ENCODE measurements at regions not wholly inside any gene's neighbourhood (a gene's known extent, or its start where the extent isn't known, plus 50 kb on each side); places are given as distances from the start of the nearest gene placed in this dataset.

DNA sequence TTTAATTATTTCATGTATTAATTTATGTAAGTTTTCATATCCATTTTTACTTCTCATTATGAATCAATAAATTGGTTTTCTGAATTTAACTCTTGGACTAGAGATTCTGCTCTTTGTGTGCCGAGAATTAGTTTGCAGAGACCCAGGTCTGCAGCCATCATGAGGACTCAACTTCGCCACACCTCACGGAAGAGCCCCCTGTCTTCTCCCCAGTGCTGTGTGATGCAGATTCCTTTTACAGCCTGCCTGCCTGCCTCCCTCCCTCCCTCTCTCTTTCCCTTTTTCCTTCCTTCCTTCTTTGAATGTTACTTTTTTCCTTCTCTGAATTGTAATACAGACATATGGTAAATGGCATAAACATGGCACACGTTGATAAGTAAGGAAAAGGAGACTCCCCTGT, 947.7 kb downstream of the TBC1D22A start:
- no peak for DNase-seq (ENCODE audit: low spot score)

DNA sequence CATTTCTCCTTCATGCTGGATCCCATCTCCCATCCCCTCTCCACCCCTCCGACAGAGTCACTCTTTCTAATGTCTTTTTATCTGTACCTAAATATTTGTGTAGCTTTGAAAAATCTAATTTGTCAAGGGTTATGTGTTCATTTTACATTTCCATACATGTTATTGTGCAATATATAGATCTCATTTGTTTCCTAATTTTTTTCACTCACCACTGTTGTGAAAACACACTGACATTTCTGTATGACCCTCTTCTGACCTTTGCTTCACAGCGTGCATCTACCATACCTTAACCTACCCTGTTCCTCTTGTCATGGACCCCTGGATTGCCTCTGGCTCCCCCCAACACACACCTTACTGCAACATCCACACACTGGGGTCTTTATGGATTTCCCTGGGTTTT, 942.9 kb downstream of the TBC1D22A start:
- no peak for DNase-seq (ENCODE audit: low spot score)

DNA sequence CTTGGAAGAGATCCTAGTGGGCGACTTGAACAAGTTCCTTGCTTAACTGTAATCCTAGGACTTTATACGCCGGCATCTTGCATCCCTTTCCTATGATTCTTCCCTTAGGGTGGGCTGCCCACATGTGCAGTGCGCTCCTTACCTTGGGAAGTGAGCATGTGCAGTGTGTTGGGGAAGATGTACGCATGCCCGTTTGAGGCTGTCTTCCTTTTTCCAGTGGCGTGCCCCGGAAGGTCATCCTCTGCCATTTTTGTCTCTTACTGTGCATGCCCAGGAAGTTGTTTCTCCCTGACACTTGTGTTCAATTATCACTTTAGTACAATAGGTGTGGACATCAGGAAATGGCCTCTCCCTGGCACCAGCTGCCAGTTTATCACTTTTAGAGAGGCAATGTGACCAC, 936.5 kb downstream of the TBC1D22A start:
- DNase-seq (ENCODE audit: low spot score): no peak

DNA sequence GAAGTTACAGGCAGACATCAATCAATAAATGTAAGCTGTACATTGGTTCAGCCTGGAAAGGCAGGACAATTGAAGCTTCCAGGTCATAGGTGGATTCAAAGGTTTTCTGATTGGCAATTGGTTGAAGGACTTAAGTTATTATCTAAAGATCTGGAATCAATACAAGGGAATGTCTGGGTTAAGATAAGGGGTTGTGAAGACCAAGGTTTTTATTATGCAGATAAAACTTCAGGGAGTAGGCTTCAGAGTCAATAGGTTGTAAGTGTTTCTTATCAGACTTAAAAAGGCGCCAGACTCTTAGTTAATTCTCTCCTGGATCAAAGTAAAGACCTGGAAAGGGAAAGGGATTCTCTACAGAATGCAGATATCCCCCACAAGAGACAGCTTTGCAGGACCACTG, 935.4 kb downstream of the TBC1D22A start:
- DNase-seq (ENCODE audit: low spot score): no peak

DNA sequence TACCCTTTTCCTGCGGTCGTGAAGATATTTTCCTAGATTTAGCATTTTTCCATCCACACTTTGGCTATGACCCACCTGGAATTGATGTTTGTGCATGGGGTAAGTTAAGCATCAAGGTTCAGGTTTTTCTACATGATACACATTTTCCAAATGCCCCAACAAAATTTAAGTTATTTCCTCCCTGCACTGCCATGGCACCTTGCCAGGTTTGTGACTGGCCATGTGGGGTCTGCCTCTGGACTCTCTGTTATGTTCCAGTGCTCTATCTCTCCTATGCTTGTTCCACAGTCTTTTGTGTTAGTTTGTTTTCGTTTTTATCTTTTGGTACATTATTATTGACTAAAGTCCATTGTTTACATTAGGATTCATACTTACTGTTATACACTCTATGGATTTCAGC, 934.3 kb downstream of the TBC1D22A start:
- no peak for DNase-seq (ENCODE audit: low spot score)

DNA sequence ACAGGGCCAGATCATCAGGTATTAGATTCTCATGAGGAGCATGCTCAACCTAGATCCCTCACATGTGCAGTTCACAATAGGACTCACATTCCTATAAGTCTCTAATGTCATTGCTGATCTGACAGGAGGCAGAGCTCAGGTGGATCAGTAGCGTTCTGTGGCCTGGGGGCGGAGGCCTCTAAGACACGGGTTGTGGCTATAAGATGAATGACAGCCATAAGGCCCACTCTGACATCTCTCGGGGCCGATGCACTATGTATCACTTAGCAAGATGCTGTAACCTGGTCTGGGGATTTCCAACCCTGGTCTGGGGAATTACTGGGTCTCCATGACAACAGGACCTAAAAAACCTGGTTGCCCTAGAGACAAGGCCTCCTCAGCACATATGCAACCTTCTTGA, 932.7 kb downstream of the TBC1D22A start:
- DNase-seq (ENCODE audit: low spot score): no peak

DNA sequence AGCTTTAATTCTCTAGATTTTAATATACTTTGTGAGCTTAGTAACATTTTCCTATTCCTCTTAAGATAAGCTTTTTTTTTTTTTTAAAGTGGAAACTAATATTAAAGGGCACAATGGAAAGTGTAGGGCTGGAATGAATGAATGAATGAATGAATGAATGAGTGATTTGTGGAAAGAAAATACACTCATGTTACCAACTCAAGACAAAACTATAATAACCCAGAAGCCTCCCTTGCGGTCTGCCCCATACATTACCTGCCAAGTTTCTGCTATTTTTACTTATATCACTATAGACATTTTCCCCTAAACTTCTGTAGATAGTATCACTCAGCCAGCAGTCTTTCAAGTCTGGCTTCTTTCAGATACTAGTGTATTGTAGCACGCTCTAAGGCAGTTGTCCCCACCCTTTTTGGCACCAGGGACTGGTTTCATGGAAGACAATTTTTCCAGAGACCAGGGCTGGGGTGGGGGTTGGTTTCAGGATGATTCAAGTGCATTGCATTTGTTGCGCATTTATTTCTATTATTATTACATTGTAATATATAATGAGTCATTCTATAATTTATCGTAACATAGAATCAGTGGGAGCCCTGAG, 932.2 kb downstream of the TBC1D22A start:
- no peak for DNase-seq (ENCODE audit: low spot score)

DNA sequence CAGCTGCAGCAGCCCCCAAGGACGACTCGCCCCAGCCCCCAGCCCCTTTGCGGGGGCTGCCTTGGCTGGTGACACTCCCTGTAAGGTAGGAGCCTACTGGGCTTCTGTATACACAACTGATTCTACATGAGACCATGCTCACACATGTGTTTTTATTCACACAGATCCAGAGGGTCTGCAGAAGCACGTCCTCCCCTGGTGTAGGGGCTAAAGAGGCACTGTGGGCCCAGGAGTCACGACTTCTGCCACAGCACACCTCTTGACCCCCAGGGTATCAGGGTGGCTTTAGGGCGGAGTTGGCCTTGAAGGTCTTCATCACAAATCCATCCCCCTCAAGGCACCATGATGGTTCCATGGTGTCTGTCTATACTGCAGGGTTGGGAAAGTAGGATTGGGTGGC, 931.2 kb downstream of the TBC1D22A start:
- no peak for DNase-seq (ENCODE audit: low spot score)

DNA sequence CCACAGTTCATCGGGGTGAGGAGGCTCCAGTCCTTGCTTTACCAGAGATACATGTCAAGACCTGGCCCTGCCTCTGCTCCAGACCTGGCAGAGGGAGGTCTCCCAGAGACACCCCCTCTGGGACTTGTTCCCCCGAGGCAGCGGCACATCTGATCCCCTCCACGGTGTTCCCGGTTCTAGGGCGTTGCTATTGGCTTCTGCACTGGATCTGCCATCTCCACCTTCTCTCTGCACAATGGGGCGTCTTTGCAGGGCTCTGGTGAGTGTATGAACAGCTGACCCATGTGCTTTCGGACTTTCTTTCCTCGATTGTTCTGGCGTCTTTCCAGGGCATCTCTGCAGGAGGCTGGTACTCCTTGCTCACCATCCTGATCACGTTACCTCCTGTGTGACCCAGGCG, 930.4 kb downstream of the TBC1D22A start:
- no peak for DNase-seq (ENCODE audit: low spot score)

DNA sequence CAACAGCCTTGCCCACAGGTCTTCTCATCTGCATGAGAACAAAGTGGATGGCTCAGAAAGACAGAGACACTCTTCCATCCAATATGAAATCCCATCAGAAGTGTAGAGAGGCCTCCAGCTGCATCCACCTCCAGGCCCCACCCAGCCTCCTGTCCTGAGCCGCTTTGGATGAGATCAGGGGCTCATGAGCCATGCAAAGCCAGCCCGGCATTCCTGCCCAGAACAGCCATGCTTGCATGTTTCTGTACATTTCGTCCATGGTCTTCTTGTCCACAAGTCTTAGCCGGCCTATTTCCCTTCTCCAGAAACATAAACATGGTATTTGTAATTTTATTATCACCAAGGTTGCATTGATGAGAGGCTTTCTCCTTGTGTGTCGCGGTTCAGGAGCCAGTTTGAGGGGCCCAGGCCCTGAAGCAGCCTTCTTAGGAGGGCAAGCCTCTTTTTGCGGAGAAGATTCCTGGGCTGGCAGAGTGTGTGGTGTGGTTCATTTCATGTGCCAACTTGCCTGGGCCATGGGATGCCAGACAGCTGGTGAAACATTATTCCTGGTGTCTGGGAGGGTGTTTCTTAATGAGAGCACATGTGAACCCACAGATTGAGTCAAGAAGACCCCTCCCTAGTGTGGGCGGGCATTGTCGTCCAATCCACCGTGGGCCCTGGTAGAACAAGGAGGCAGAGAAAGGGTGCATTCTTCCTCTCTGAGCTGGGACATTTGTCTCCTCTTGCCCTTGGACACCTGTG, 928.9 kb downstream of the TBC1D22A start:
- no peak for DNase-seq (ENCODE audit: low spot score)

DNA sequence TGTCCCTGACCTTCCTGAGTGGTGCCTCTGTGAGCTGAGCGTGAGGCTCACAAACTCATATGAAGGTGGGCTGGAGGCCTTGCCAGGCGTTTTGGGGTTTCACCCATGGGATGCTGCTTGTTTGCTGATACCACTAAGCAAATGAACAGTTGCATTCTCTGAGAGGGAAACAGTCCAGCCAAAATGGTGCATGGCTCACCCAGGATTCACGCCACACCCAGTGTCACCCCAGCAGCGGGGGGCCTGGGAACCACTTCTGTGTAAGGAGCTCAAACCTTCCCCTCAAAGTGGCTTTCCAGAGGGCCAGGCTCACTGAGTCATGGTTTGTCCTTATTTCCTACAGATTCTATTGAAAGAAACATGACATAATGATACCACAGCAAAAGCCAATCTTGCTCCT, 928.1 kb downstream of the TBC1D22A start:
- no peak for DNase-seq (ENCODE audit: low spot score)

DNA sequence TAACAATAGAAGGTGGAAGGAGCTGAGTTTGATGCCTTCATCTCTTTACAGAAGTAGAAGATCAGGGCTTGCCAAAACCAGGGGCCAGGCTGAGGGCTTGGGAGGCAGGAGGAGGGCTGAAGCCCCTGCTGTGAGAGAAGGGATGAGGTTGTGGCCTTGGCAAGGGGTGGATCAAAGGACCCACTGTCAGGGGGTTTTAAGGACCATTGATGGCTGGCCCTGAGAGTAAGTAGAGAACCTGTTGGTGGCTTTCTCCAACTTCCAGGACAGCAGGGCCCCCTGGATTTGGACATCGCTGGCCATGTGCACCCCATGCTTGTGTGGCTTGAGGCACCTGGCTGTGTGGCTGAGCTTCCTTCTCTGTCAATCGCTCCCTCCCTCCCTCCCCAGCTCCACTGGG, 927.7 kb downstream of the TBC1D22A start:
- DNase-seq (ENCODE audit: low spot score): no peak

DNA sequence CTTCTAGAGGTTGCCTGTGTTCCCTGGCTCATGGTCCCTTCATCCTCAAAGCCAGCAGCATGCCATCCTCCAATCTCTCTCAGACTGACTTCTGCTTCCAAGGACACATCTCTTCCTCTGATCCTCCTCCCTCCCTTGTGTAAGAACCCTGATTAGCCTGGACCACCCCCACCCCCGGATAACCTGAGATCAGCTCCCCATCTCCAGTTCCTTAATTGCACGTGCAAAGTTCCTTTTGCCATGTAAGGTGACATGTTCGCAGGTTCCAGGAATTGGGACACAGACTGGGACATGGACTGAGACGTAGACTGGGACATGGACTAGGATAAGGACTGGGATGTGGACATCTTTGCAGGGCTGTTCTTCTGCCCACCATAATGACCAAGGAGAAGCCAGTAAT, 925.3 kb downstream of the TBC1D22A start:
- DNase-seq (ENCODE audit: low spot score): no peak

DNA sequence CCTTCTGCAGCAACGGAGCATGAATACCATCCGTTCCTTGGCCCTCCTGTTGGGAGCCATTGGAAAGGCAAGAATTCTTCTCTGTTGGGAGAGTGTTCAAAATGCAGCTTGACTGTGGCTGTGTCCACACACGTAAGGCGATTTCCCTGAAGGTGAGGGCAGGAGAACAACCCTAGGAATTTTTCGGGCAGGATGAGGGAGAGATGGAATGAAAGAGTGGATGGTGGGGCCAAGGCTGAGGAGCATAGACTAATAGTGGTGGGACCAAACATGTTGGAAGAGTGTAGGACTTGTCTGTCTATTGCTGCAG, 924.9 kb downstream of the TBC1D22A start:
- DNase-seq (ENCODE audit: low spot score): no peak

DNA sequence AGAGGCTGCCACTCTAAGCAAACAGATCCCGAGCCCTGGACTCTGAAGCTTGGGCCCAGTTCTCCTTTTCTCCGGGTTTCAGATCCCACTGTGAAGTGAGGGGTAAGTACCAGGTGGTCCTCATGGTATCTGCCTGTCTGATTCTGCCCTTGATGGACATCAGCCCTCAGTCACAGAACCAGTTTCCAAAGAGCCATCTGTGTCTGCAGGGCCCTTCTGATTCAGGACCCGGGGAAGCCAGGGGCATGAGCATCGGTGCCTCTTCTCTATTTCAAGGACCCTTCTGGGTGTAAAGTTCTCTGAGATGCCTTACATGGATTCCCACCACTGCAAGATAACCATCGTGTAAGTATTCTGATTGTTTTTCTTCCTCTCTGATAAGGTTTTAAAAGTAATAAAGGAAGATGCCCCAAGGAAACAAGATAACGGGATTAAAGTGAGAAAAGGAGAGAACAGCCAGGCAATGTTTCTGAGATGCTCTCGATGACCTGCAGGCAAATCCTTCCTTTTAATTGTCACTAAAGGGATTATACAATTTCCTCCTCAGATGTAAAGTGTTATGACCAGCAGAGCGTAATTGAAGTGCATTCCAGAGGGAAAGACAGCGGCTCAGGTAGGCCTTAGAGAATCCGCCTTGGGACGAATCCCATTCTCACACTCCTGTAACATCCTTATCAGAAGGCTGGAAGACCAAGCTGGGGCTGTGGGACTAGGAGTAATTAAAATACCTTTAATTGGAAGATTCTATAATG, 924.3 kb downstream of the TBC1D22A start:
- no peak for DNase-seq (ENCODE audit: low spot score)

DNA sequence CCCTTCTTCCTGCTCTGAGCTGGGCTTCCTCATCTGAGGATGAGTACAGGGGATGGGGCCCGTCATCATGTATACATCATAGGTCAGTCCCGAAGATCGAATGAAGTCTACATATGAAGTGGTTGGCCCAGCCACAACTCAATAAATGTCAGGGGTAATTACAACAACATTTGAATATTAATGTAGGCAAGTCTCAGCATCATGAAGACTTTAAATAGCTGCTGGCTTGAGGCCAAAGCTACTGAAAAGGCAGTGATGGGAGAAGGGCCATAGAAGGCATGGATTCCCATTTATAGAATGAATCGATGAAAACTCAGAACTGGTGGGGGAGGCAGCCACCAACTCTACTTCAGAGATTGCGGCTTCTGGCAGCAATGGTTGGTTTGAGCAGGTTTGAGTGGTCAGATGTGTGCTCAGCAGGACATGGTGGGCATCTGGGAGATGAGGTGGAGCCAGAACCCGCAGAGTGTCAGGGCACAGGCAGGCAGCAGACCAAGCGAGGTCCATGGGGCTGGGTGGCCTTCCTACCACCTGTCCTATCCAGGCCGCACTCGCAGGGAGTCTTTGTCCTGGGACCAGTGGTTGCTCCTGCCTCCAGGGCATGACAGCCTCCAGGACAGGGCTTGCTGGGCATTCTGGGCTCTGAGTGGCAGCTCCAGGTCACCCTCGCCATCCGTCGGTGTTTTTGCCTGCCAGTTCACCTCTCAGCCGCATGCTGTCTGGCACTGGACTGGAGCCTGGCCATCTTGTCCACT, 919.1 kb downstream of the TBC1D22A start:
- DNase-seq (ENCODE audit: low spot score): no peak

DNA sequence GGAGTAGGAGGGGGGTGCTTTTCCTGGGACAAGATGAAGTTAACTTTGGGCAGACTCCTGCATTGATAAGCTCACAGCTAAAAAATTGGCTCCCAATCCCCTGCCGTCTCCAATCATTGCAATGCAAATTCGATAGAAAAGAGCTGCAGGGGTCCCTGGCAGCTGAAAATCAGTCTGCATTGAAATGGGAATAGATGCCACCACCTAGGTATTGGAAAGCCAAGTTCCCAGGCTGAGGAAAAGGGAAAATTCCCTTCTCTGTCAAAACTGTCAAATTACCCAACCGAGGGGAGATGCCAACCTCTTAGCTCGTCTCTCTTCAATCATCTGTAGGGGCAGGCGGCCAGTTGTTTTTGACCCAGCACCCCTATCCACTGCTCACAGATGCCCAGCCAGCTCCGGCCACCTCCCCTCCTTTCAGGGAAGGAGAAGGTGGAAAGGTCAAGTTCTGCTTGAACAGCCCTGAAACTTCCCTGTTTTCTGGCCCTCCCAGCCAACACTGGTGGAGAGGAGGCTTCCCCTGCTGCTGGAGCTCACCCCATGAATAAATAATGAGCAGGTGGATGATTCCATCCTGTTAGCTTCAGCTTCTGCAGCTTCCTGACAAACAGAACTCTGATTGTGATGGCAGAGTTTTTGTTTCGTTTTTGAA, 916.3 kb downstream of the TBC1D22A start:
- DNase-seq (ENCODE audit: low spot score): no peak

DNA sequence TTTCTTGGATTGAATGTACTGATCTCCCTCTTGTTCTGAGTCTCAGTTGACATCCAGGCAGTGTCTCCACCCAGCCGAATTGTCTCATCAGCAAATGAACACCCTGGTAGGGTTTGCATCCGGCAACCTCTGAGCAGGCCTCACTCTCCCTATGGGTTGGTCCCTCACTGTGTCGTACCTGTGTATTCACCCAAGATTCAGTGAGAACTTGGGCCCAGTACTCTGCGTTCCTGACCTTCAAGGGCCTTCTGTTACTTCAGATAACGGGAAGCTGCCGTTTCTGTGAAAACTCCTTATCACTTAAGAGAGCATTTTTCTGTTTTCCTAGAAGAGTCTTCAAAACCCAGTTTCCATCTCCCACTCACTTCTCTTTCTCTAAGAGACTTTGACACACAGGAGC, 915.6 kb downstream of the TBC1D22A start:
- no peak for DNase-seq (ENCODE audit: low spot score)

DNA sequence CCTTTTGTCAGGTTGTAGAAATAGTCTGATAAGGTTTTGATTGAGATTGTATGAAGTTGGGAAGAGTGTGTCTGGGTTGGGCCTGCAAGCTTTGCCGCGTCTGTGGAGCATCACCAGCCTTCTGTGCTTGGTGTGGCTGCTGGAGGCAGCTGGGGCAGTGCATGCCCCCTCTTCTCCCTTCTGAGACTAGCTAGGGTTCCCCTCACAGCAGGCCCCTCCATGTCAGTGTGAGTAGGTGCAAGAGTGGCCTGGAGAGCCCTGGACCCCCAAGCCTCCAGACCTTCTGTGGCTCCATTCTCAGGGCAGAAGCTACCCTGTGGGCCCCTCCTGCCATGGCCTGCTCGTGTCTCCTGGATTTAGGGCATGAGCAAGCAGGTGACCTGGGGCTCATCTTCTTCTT, 914.2 kb downstream of the TBC1D22A start:
- DNase-seq (ENCODE audit: low spot score): no peak

DNA sequence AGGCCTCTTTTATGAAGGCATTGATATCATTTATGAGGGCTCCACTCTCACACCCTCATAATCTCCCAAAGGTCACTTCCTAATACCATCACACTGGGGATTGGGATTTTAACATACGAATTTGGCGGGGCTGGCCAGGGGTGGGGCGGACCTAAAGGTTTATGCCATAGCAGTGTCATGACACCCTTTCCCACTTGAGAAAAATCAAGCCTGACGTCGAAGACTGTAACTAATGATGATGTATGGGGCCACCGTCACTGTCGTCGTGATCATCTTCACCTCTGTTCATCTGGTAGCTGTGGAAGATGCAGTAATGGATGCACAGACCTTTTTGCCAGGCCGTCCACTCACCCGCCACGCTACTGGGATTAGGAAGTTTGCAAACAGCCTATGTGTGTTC, 912.1 kb downstream of the TBC1D22A start:
- no peak for DNase-seq (ENCODE audit: low spot score)

DNA sequence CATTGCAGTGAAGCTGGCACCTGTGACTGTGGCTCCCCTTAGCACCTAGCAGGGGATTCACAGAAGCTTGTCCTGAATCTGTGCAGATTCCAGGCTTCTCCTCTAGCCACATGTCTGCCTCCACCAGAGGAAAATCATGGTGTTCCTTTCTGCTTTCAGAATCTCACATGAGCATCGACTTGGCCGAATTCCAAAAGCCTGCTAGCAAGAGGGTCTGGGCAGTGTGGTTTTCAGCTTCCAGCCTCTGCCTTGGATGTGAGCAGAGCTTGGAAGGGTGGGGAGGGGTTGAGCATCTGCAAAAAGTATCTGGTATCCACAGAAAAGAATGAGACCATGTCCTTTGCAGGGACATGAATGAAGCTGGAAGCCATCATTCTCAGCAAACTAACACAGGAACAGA, 911.1 kb downstream of the TBC1D22A start:
- no peak for DNase-seq (ENCODE audit: low spot score)

DNA sequence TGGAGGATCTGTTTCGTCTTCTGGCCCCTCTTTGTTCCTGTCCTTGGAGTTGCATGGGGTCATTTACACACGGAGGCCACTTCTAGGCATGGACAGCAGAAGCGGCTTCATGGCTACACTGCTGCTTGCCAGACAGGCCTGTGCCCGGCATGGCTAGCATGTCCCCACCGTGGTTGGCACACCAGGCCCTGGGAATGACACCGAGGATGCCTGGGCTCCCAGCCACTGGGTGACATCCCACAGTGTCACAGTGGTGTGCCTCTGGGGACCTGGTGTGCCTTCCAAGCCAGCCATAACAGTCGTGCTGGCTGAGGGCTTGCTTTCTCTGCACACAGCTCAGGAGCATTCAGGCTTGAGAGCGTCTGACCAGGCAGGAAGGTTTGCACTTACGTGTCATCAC, 910.1 kb downstream of the TBC1D22A start:
- DNase-seq (ENCODE audit: low spot score): no peak
